Colon (tissue), 2 donors: ENCODE measurements at regions not wholly inside any gene's neighbourhood (a gene's known extent, or its start where the extent isn't known, plus 50 kb on each side); places are given as distances from the start of the nearest gene placed in this dataset.

Source experiments
- FAIRE-seq: peaks from 2 replicates; lab custom pipeline; 2012; peaks lifted over from hg19 to GRCh38; lab: Jason Lieb, UNC
- donor health status: control.
- donor health status: control.

DNA sequence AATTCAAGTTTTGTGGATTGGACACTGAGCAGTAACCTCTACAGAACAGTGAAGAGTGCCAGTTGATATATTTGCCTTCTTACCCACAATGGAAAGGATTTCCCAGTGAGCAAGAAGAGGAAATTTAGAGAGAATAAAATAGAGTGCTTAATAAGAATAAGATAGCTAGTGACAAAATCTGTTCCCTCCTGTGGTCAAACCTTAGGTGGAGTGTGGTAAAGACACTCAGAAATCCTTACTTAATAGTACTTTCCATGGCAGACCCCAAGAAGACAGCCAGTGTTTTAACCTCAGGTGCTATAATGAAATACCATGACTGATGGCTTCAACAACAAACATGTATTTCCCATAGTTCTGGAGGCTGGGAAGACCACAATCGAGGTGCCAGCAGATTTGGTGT, 108.4 kb upstream of the TNFAIP3 start:
- no peak for FAIRE-seq

DNA sequence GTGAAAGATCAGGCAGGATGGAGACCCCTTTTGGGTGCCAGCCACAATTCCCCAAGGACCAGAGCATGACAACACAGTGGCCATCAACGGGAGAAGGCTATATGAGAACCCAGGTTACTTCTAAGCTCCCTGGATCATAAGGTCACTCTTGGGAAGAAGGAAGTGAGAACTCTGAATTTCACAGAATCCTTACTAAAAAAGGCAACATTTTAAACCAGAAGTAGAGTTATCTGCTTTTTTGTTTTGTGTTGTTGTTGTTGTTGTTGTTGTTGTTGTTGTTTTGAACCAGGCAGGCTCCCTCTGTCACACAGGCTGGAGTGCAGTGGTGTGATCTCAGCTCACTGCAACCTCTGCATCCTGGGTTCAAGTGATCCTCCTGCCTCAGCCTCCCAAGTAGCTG, 107.4 kb upstream of the TNFAIP3 start:
- FAIRE-seq = no peak

DNA sequence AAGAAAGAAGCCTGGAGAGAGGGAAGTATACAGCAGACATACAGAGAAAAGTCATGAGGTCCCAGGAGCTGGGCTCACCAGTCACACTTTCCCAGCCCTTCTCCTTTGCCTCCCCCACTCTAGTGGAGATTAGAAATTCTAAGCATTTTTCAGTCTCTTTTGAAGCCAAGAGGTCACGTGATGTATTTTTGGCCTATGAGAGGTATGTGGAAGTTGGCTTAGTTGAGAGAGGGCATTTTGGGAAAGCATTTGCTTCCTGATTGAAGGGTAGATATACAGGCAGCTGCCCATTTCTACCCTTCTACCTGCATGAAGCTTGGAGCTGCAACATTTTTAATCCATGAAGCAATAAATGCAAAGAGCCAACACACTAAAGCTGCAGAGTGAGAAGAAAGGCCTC, 106.0 kb upstream of the TNFAIP3 start:
- no peak for FAIRE-seq

DNA sequence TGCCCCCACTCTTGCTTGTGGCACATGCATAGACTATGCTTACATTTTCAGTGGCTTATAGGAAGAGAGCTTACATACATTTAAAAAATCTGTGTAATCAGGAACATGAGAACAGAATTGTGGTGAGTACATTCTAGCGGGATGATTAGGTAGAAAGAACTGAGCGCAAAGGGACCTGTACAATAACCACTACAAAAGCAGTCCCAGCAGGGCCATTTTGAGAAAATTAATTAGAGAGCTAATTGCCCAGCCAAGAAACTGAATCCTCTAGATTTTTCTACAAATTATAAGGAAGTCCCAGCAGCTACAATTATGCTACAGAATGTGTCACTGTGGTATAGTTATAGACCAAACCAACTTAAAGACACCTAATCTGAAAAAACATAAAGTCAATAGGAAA, 105.6 kb upstream of the TNFAIP3 start:
- FAIRE-seq = no peak

DNA sequence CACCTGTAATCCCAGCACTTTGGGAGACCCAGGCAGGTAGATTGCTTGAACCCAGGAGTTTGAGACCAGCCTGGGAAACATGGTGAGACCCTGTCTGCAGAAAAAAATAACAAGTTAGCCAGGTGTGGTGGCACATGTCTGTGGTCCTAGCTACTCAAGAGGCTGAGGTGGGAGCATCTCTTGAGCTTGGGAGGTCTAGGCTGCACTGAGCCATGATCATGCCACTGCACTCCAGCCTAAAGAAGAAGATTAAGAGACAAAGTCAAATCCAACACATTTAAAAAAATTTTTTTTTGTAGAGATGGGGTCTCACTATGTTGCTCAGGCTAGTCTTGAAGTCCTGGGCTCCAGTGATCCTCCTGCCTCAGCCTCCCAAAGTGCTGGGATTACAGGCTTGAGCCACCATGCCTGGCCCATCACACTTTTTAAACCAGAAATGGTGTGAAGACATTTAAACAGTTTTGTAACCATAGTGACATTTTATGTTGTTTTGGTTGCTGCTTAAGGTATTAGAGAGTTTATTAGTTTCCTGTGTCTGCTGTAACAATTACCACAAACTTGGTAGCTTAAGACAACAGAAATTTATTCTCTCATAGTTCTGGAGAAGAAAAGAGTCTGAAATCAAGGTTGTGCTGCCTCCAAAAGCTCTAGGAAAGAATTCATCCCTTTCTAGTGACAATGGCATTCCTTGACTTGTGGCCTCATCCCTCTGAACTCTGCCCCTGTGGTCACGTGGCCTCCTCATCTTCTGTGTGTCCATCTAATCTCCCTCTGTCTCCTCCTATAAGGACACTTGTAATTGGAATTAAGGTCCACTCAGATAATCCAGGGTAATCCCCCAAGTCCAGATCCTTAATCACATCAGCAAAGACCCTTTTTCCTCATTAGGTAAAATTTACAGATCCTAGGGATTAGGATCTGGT, 104.6 kb upstream of the TNFAIP3 start:
- no peak for FAIRE-seq

DNA sequence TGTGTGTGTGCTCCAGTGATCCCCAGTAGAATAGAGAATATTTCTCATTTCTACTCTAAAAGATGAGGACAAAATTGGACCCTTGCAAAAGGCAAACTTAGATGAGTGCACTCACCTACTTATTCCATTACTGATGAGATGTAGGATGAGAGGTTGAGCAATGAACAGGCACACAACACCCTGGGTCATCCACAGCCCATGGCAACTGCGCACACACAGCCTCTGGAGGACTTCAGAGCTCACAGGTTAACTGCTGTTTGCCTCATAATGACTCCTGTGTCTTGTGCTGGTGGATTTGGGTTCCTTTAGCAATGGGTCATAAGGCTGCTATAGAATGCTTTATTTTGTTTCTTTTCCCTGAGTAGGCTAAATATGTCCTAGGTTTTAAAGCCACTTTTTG, 103.6 kb upstream of the TNFAIP3 start:
- FAIRE-seq = no peak

DNA sequence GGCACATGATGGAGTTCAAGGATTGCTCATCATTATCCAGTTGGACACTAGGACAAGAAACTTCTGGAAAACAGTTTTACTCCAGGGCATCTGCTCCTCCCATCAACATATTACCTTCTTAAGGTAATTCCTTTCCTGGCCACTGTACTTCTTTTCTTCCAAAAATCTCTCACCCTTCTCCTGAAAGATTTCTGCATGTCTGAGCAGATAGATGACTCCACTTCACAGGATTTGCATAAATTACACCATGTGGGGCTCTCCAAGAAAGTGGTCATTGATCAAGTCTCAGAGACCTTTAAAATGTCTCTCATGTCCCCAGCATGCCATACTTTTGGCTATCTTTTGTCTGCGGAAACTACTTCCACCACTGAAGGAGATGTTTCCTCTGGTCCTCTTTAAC, 103.2 kb upstream of the TNFAIP3 start:
- no peak for FAIRE-seq

DNA sequence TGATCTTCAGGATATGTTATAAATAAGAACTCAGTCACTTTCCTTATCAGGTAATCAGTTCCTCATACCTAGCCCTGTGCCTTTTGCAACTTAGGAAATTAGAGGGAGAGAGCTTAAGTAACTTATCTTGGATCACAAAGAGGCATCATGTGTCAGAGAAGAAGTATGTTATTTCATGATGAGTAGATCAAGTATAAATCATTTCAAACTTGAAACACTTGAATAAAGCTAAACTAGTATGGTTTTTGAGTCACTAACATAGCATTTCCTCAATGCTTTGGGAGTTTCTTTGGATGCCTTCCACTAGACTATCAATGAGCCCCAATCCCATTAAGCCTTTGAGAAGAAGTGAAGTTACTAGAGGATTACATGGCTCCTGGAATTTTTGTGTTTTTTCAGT, 102.6 kb upstream of the TNFAIP3 start:
- FAIRE-seq = no peak

DNA sequence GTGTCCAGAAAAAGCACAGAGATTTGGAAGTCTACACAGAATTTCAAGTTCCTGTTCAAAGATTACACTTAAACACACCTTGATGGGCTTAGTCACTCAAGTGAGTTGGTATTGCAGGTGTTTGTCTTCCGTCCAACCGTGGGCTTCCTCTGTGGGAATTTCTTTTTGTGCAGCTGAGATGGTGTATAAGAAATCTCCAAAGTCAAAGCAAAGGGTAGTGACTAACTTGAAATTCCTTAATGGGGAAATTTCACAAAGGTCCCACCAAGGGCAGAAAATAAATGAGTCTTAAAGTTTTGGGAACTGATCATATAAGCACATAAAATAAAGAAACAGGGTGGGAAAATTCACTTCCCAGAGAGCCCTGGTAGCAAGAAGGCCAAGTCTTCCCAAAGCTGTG, 102.0 kb upstream of the TNFAIP3 start:
- no peak for FAIRE-seq

DNA sequence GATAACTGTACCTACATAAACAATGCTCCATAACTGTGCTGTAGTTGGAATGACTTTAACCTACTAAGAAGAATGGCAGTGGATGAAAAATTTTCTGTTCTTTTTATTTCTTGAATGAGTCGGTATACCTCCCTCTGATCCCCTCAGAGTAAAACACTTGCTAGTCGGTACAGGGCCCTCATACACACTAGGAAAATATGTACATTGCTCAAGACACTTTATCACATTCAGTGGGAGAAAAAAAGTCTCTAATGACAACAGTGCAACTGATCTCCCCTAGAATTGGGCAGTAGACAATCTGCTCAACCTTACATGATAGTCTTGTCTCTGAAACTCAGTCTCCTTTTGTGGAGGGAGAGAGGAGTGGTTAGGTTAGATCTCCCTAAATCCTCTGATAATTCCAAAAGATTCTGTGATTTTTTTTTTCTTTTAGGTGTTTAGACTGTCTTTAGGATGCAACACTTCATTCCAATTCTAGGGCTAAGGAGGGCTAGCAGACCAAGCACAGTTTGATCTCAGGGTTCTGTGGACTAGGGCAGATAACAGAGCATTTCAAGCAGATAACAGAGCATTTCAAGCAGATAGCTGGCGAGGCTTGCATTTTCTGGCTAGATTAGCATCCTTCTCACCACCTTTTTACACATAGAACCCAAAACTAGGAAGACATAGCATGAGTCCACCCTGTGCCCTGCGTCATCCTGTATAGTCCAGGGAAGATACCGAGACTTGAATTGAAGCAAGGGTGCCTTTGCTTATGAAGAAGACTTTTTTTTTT, 100.3 kb upstream of the TNFAIP3 start:
- no peak for FAIRE-seq

DNA sequence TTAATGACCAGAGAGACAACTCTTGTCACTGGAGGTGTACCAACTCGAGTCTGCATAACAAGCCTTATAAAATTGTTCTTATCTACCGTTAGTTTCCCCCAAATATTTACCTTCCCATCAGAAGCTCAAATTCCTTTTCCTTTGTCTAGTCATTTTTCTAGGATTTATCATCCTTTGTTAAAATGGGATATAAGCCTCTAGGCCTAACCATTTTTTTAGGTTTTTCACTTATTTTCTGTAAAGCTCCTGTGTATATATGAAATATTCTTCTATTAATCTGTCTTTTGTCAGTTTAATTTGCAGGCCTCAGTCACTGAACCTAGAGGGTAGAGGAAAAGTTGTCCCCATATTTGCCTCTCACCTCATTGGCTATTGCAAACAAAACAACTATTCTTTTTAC, 99.6 kb upstream of the TNFAIP3 start:
- FAIRE-seq = no peak

DNA sequence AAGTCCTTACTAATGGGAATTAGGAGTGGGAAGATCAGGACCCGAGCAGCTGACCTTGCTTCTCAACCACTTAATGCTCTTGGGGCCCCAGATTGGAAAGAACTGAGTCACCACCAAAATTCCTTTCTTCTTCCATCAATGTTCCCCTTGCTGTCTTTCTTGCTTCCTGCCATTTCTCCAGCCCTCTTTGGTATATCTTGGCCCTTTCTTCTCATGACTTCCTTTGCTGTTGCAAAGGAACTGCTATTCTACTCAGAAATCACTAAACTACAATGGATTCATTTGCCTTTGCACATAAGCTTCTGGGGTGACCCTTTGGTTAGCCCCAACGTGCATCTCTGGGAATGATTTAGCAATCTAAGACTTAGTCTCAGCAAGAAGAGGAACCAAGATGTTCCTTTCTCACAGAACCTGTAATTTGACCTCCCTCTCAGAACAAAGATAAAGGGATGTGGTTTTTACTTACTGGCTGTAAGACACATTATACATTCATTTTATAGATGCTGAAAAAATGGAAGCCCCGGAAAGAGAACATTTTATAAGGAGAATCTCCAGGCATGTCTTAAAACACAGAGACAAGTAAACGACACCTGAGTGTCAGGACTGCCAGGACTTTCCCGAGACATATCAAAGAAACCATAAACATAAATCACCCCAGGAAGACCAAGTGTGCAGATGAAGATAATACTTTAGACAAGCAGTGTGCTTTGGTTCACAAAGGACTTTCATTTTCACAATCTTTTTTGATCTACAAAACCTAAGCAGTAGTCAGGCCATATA, 99.0 kb upstream of the TNFAIP3 start:
- no peak for FAIRE-seq

DNA sequence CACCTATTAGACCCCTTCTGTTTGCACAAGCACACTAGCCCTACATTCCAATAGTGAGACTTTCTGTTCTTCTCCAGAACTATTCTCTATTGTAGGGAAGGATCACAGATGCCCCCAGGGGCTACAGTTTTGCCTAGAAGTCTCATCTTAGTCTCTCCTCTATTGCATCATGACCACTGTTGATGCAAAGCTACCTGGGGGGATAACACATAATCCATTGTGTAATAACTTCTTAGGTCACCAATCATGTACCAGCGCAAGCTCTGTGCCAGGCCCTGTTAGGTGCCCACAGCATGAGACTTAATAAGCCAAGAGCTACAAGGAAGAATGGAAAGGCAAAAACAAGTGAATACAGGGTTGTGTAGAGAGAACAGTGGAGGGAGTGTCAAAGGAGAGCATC, 98.1 kb upstream of the TNFAIP3 start:
- FAIRE-seq = no peak

DNA sequence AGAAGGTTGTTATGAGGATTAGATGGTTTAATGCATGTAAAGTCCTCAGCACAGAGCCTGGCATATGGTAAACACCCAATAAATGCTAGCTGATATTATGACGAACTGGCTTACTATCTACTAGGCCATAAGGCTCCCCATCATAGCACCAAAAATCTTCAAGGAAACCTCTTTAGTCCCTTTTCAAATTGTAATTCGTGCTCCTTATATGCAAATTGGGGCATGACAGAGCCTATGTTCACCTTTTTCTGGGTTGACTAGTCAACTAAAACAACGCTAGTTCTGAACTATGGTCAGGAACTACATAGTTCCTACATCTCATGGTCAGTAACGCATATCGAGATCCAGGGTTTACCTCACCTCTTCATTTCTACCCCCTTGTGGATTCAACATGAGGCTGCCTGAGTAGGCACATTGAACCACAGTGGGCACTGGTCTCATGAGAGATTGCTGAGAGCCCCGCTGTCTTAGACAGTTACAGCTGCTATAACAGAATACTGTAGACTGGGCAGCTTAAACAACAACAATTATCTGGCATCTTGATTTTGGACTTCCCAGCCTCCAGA, 97.2 kb upstream of the TNFAIP3 start:
- no peak for FAIRE-seq

DNA sequence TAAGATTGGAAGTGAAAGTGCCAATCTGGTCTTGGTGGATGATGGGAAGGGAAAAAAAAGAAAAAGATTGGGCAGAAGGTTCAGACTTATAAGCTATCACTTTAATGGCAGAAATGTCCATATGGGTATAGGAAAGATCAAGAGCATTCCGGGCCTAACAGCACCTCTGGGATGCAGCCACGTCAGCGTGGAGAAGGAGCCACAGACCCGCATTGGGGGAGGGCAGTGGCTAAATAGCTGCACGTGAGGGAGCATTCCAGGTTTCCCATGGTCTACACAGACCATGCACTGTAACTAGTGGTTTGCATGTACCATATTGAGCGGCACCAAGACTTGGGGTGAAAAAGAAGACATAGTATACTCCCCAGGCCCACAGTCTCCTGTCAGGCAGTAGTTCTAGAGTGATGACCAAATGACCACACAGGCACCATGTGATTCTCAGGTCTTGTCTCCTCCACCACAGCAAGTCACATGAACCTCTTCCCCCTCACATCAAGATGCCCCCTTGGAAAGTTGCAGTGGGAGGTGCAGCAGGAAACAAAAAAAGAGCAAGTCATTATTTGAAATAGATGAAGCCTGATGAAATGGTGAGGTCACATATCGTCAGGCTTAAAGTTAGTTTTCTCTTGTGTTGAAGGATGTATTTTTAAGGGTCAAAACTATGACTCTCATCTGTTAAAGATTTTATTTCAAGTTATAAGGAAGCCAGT, 94.4 kb upstream of the TNFAIP3 start:
- no peak for FAIRE-seq

DNA sequence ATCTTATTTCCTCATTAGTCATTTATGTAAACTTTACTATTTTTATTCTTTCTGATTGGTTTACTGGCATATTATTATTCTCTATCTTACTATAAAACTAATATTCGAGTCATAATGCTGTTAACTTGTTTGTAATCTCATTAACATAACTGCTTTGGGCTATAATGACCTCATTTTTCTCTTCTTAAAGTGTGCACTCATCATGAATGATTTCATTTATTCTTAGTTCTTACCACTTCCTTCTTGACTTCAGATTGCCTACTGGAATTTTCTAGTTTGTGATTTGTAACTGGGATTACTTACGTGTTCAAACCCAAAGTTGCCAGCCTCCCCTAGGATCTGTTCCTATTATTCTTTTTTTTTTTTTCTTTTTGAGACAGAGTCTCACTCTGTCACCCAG, 91.8 kb upstream of the TNFAIP3 start:
- FAIRE-seq = no peak

DNA sequence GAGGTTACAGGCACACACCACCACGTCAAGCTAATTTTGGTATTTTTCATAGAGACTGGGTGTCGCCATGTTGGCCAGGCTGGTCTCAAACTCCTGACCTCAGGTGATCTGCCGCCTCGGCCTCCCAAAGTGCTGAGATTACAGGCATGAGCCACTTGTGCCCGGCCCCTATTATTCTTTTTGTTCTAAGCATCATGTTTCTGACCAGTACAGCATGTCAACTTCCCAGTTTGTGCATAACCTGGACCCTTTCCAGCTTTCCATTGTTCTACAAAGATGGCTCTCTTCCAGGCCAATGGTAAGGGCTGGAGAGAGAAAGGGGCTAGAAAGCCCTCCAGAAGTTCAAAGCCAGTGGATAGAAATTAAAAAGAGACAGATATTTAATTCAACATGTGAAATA, 91.3 kb upstream of the TNFAIP3 start:
- FAIRE-seq = no peak

DNA sequence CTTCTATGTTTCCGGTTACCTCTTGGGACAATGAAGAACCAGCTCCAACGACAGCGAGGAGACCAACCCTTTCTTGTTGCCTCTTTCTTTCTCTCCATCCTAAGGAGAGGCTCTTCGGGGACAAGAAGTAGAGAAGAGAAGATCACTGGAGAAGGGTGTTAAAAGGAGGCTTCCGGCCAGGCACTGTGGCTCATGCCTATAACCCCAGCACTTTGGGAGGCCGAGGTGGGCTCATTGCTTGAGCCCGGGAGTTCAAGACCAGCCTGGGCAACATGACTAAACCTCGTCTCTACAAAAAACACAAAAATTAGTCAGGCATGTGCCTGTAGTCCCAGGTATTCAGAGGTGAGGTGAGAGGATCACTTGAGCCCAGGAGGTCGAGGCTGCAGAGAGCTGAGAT, 90.8 kb upstream of the TNFAIP3 start:
- no peak for FAIRE-seq

DNA sequence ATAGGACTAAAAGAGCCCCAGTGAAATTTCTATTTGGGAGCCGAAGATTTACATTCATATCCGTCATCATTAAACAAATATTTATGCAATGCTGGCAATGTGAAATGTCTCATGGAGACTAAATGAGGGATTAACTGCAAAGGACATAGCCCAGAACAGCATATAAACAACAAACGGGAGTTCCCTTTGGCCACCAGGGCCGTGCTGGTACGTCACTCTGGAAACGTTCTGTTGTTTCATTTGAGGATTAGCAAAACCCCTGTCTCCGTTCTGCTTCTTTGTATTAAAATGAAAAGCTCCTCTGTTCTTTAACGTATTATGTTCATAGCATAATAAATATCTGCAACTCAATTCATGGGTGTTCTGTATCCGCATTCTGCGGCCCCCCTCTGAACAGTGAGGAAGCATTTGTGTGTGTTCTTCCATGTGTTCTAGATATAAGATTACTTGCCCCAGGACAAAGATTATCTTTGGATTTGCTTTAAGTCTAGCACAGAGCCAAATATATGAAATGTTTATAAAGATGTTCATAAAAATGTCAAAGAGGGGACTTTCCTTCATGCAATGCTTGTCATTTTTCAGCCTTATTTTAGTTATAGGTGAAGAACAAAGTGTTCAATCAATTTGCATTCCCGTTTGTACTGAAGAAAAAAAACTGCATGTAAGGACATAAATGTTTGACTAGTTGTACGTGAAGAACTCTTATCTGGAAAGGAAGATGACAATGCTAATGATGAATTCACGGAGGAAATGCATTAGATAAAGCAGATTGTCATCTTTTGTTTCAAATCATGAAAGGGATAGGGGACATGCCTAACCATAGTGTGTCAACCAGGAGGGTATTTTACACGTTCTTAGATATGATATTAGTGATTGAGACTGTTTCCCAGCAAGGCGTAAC, 90.0 kb upstream of the TNFAIP3 start:
- FAIRE-seq = no peak

DNA sequence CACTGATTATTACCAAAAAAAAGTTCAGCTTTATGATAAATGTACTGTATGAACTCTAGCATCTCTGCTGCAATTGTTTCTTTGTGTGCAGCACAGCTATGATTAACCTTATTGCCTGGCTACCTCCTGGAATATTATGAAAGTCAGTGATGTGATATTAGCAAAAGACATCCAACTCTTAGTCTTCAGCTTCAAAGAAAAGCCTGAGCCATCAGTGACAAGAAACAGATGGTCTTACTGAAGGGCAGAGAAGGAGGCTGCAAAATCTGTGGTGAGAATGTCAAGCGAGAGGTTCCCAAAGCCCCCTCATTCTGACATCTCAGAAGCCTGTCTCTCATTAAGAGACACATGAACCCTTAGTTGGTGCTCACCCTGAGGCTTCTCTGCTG, 89.4 kb upstream of the TNFAIP3 start:
- FAIRE-seq = no peak

DNA sequence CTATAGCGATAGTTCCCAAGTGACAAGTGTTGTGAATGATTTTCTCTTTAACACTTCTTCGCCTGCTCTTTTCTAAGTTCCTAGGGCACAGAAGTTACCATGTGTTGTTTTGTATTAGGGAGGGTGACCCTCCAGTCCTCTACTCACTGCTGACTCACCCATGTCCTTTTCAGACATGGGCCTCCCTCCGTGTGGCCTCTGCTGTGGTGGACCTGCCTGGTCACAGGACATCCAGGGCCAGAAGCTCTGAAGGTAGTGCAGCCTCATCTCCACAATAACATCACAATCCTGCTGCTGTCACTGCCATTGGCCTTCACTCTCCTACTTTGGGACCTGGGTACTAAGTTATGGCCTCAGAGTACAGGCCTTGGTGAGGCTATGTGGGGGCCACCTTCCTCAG, 87.1 kb upstream of the TNFAIP3 start:
- no peak for FAIRE-seq
